HEK293 (cell line): ENCODE measurements at regions not wholly inside any gene's neighbourhood (a gene's known extent, or its start where the extent isn't known, plus 50 kb on each side); places are given as distances from the start of the nearest gene placed in this dataset.

Experiments used
- CTCF ChIA-PET: fragments of 350-600 bp; formaldehyde crosslinking; extraction: SDS; loops from one replicate; lab custom pipeline; 2021; ENCODE audit warnings: antibody characterized with exemption; lab: Yijun Ruan, JAX
- POLR2A ChIA-PET: fragments of 300-600 bp; formaldehyde crosslinking; extraction: SDS; loops from one replicate; lab custom pipeline; 2020; ENCODE audit warnings: antibody characterized with exemption, inconsistent platforms; lab: Yijun Ruan, JAX
- H3K27ac ChIP-seq: fragments of 200-500 bp; sonication (Bioruptor generic); 2 replicates; pipeline ENCODE4 v1.5.1; 2014; ENCODE audit warnings: low read depth, low read length, control low read depth, inconsistent platforms; ENCODE audit errors: extremely low read depth
- H3K36me3 ChIP-seq, 2 experiments: fragments of 200-500 bp in 1 of 2; sonication (Bioruptor generic) in 1 of 2; 1 replicate in 1 of 2; 2 replicates in 1 of 2; pipeline ENCODE4 v1.5.1; 2014 to 2017; ENCODE audit warnings: inconsistent platforms in 2 of 2, low read length in 2 of 2; ENCODE audit not compliant: control insufficient read depth in 2 of 2, insufficient read depth in 1 of 2
- H3K4me1 ChIP-seq: fragments of 200-500 bp; sonication (Bioruptor generic); 2 replicates; pipeline ENCODE4 v1.5.1; 2014; ENCODE audit warnings: mild to moderate bottlenecking, low read length, inconsistent platforms; ENCODE audit not compliant: control insufficient read depth, insufficient read depth
- H3K4me3 ChIP-seq: 2 replicates; pipeline ENCODE4 v1.5.1; 2011; ENCODE audit warnings: low read depth, mild to moderate bottlenecking, control low read depth, low read length, moderate library complexity
- H3K9me3 ChIP-seq: fragments of 200-500 bp; sonication (Bioruptor generic); 2 replicates; pipeline ENCODE4 v1.5.1; 2014; ENCODE audit warnings: low read depth, low read length, inconsistent platforms; ENCODE audit not compliant: control insufficient read depth, insufficient read depth
- KLF8 ChIP-seq: fragments of 450-650 bp; formaldehyde crosslinking; IDR thresholded peaks from 2 replicates; pipeline ENCODE4 v1.5.1; 2016; ENCODE audit warnings: missing biosample characterization, missing genetic modification characterization
- OVOL3 ChIP-seq: fragments of 450-650 bp; formaldehyde crosslinking; IDR thresholded peaks from 2 replicates; pipeline ENCODE4 v1.5.1; 2016; ENCODE audit warnings: missing biosample characterization, missing genetic modification characterization
- PRDM2 ChIP-seq: fragments of 450-650 bp; formaldehyde crosslinking; IDR thresholded peaks from 2 replicates; pipeline ENCODE4 v1.5.1; 2016; ENCODE audit warnings: missing biosample characterization, missing genetic modification characterization, borderline replicate concordance
- SETDB1 ChIP-seq: IDR thresholded peaks from one replicate; pipeline ENCODE4 v1.6.1; 2017; ENCODE audit warnings: mild to moderate bottlenecking, low read length, moderate library complexity, mixed read lengths; ENCODE audit not compliant: insufficient read length
- TRIM28 ChIP-seq: IDR thresholded peaks from 2 replicates; pipeline ENCODE4 v1.6.1; 2011; ENCODE audit warnings: low read length, control low read depth, borderline replicate concordance
- ZFP37 ChIP-seq: fragments of 450-650 bp; formaldehyde crosslinking; IDR thresholded peaks from 2 replicates; pipeline ENCODE4 v1.5.1; 2016; ENCODE audit warnings: missing biosample characterization, missing genetic modification characterization
- ZFP41 ChIP-seq: fragments of 450-650 bp; formaldehyde crosslinking; IDR thresholded peaks from 2 replicates; pipeline ENCODE4 v1.5.1; 2016; ENCODE audit warnings: missing biosample characterization, missing genetic modification characterization, borderline replicate concordance
- ZNF157 ChIP-seq: fragments of 450-650 bp; formaldehyde crosslinking; IDR thresholded peaks from 2 replicates; pipeline ENCODE4 v1.5.1; 2016; ENCODE audit warnings: missing biosample characterization, missing genetic modification characterization
- ZNF174 ChIP-seq: fragments of 450-650 bp; formaldehyde crosslinking; IDR thresholded peaks from 2 replicates; pipeline ENCODE4 v1.5.0; 2017; ENCODE audit warnings: missing biosample characterization, mild to moderate bottlenecking, missing genetic modification characterization
- ZNF202 ChIP-seq: fragments of 450-650 bp; formaldehyde crosslinking; IDR thresholded peaks from 2 replicates; pipeline ENCODE4 v1.5.1; 2016; ENCODE audit warnings: missing biosample characterization, missing genetic modification characterization, borderline replicate concordance
- ZNF221 ChIP-seq: fragments of 450-650 bp; formaldehyde crosslinking; IDR thresholded peaks from 2 replicates; pipeline ENCODE4 v1.5.1; 2017; ENCODE audit warnings: missing biosample characterization, missing genetic modification characterization, borderline replicate concordance
- ZNF23 ChIP-seq: fragments of 450-650 bp; formaldehyde crosslinking; IDR thresholded peaks from 2 replicates; pipeline ENCODE4 v1.5.1; 2016; ENCODE audit warnings: missing biosample characterization, missing genetic modification characterization, borderline replicate concordance
- ZNF266 ChIP-seq: fragments of 450-650 bp; formaldehyde crosslinking; IDR thresholded peaks from 2 replicates; pipeline ENCODE4 v1.5.1; 2016; ENCODE audit warnings: missing biosample characterization, missing genetic modification characterization, low read depth
- ZNF302 ChIP-seq: fragments of 450-650 bp; formaldehyde crosslinking; IDR thresholded peaks from 2 replicates; pipeline ENCODE4 v1.5.1; 2016; ENCODE audit warnings: missing biosample characterization, missing genetic modification characterization, low read depth
- ZNF366 ChIP-seq: fragments of 450-650 bp; formaldehyde crosslinking; conservative IDR thresholded peaks from 2 replicates; pipeline ENCODE4 v1.5.1; 2016; ENCODE audit warnings: missing biosample characterization, missing genetic modification characterization
- ZNF449 ChIP-seq: fragments of 450-650 bp; formaldehyde crosslinking; IDR thresholded peaks from 2 replicates; pipeline ENCODE4 v1.5.1; 2017; ENCODE audit warnings: missing biosample characterization, mild to moderate bottlenecking, missing genetic modification characterization, moderate library complexity
- ZNF560 ChIP-seq: fragments of 450-650 bp; formaldehyde crosslinking; IDR thresholded peaks from 2 replicates; pipeline ENCODE4 v1.5.1; 2017; ENCODE audit warnings: missing biosample characterization, missing genetic modification characterization, borderline replicate concordance
- ZNF596 ChIP-seq: fragments of 450-650 bp; IDR thresholded peaks from 2 replicates; pipeline ENCODE4 v1.5.0; 2018; ENCODE audit warnings: missing biosample characterization, mild to moderate bottlenecking, missing genetic modification characterization, moderate library complexity
- ZNF629 ChIP-seq: fragments of 450-650 bp; formaldehyde crosslinking; IDR thresholded peaks from 2 replicates; pipeline ENCODE4 v1.5.1; 2017; ENCODE audit warnings: missing biosample characterization, missing genetic modification characterization
- ZSCAN18 ChIP-seq: fragments of 450-650 bp; formaldehyde crosslinking; IDR thresholded peaks from 2 replicates; pipeline ENCODE4 v1.5.1; 2016; ENCODE audit warnings: missing biosample characterization, missing genetic modification characterization
- TF ChIP-seq, protein P1 (sequence below): fragments of 450-650 bp; formaldehyde crosslinking; IDR thresholded peaks from 2 replicates; pipeline ENCODE4 v1.5.1; 2017; ENCODE audit warnings: missing biosample characterization, missing genetic modification characterization
- TF ChIP-seq, protein P2 (sequence below): fragments of 450-650 bp; formaldehyde crosslinking; IDR thresholded peaks from 2 replicates; pipeline ENCODE4 v1.5.1; 2016; ENCODE audit warnings: missing biosample characterization, missing genetic modification characterization

DNA sequence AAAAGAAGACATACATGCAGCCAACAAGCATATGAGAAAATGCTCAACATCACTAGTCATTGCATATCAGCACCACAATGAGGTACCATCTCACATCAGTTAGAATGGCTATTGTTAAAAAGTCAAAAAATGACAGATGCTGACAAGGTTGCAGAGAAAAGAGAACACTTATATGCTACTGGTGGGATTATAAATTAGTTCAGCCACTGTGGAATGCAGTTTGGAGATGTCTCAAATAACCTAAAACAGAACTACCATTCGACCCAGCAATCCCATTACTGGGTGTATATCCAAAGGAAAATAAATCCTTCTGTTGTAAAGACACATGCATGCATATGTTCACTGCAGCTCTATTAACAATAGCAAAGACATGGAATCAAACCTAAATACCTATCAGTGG, 238.4 kb downstream of the KCNC2 start (continued):
- TF ChIP-seq SETDB1: no peak

- no peaks in the 10 kb centered on the region for H3K36me3 ChIP-seq
- H3K4me3 ChIP-seq: no peak overlapping the region
- POLR2A ChIA-PET: no interaction called here
- CTCF ChIA-PET: interaction anchor here (0.7 kb wide), 2 partner anchors 144 to 333 kb away, joined by 3 read pairs; no protein-coding TSS in a partner anchor
- H3K4me1 ChIP-seq: peaks cover 18% of the 10 kb centered on the region
- H3K27ac ChIP-seq: no peak overlapping the region
- no peaks in the 10 kb centered on the region for H3K9me3 ChIP-seq
- peak; percentile 63 for TF ChIP-seq ZNF366
- no peak for TF ChIP-seq PRDM2 (tag by site-specific recombination)
- TF ChIP-seq KLF8 (tag by site-specific recombination): 0 out of 2 replicates have a peak, but pooled peaks have one; percentile 11
- TF ChIP-seq, protein P1, sequence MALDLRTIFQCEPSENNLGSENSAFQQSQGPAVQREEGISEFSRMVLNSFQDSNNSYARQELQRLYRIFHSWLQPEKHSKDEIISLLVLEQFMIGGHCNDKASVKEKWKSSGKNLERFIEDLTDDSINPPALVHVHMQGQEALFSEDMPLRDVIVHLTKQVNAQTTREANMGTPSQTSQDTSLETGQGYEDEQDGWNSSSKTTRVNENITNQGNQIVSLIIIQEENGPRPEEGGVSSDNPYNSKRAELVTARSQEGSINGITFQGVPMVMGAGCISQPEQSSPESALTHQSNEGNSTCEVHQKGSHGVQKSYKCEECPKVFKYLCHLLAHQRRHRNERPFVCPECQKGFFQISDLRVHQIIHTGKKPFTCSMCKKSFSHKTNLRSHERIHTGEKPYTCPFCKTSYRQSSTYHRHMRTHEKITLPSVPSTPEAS (tag by site-specific recombination): no peak
- no peak for TF ChIP-seq ZNF157 (tag by site-specific recombination)
- peak; percentile 93 for TF ChIP-seq ZNF596 (tag by site-specific recombination)
- TF ChIP-seq ZNF449 (tag by site-specific recombination): no peak
These were observed 231.7 kb downstream of the KCNC2 start for GRCh38 chr12:74977832-74978481.

- Histone ChIP-seq H3K9me3 (no peaks in the 10 kb centered on the region), H3K36me3 (no peaks in the 10 kb centered on the region), H3K4me3 (no peak overlapping the region), H3K27ac (no peak overlapping the region), H3K4me1 (peaks cover 18% of the 10 kb centered on the region)
- CTCF ChIA-PET: no interaction called here
- POLR2A ChIA-PET: no interaction called here
- TF ChIP-seq ZNF302 (tag by site-specific recombination): no peak
- no peak; the same call in 1 of the 2 replicates for TF ChIP-seq TRIM28
- TF ChIP-seq ZFP37: no peak
- no peak for TF ChIP-seq ZNF266
- TF ChIP-seq ZNF174 (tag by site-specific recombination): no peak
- no peak for TF ChIP-seq ZNF23
- TF ChIP-seq ZSCAN18 (tag by site-specific recombination): no peak
- TF ChIP-seq, protein P2, sequence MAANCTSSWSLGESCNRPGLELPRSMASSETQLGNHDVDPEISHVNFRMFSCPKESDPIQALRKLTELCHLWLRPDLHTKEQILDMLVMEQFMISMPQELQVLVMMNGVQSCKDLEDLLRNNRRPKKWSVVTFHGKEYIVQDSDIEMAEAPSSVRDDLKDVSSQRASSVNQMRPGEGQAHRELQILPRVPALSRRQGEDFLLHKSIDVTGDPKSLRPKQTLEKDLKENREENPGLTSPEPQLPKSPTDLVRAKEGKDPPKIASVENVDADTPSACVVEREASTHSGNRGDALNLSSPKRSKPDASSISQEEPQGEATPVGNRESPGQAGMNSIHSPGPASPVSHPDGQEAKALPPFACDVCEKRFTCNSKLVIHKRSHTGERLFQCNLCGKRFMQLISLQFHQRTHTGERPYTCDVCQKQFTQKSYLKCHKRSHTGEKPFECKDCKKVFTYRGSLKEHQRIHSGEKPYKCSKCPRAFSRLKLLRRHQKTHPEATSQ: no peak
- no peak for TF ChIP-seq ZNF202 (tag by site-specific recombination)
- TF ChIP-seq ZNF366: no peak
- TF ChIP-seq ZFP41 (tag by site-specific recombination): no peak
- no peak for TF ChIP-seq ZNF629 (tag by site-specific recombination)
- TF ChIP-seq ZNF560 (tag by site-specific recombination): no peak
- peak; percentile 80 for TF ChIP-seq OVOL3 (tag by site-specific recombination)
- no peak for TF ChIP-seq ZNF221 (tag by site-specific recombination)
These were observed 229.1 kb downstream of the KCNC2 start for GRCh38 chr12:74980510-74980909.
